GM12892 (cell line): ENCODE measurements at regions not wholly inside any gene's neighbourhood (a gene's known extent, or its start where the extent isn't known, plus 50 kb on each side); places are given as distances from the start of the nearest gene placed in this dataset.

ENCODE experiments used
- POLR2AphosphoS5 ChIP-seq: IDR thresholded peaks from 2 replicates; pipeline ENCODE4 v1.6.1; 2011; ENCODE audit warnings: low read depth, low read length, control low read depth
- TAF1 ChIP-seq: IDR thresholded peaks from 2 replicates; pipeline ENCODE4 v1.6.1; 2011; ENCODE audit warnings: low read depth, mild to moderate bottlenecking, control low read depth, low read length, borderline replicate concordance

- no peak for TF ChIP-seq POLR2AphosphoS5
- no peak for TF ChIP-seq TAF1
These were observed 598.6 kb downstream of the SLC4A3 start for GRCh38 chr2:220226076-220226475.
